BLaER1 treated with 17β-estradiol and CSF1 and Interleukin-3, amounts not matched to agents 10 nM and 100 nM (cell line): ENCODE measurements at regions not wholly inside any gene's neighbourhood (a gene's known extent, or its start where the extent isn't known, plus 50 kb on each side); places are given as distances from the start of the nearest gene placed in this dataset.

Source experiments
- H3K27ac ChIP-seq, 11 experiments: shearing (Covaris generic); formaldehyde crosslinking; 2 replicates each; pipeline ENCODE4 v1.8.1; 2022
- H3K27me3 ChIP-seq, 11 experiments: shearing (Covaris generic); formaldehyde crosslinking; 2 replicates each; pipeline ENCODE4 v1.8.1; 2022
- H3K36me3 ChIP-seq, 11 experiments: shearing (Covaris generic); formaldehyde crosslinking; 2 replicates each; pipeline ENCODE4 v1.8.1; 2022
- H3K4me1 ChIP-seq, 10 experiments: shearing (Covaris generic); formaldehyde crosslinking; 2 replicates each; pipeline ENCODE4 v1.8.1; 2022
- H3K4me2 ChIP-seq, 11 experiments: shearing (Covaris generic); formaldehyde crosslinking; 2 replicates each; pipeline ENCODE4 v1.8.1; 2022
- H3K4me3 ChIP-seq, 10 experiments: shearing (Covaris generic); formaldehyde crosslinking; 2 replicates each; pipeline ENCODE4 v1.8.1; 2022
- H3K9ac ChIP-seq, 11 experiments: shearing (Covaris generic); formaldehyde crosslinking; 2 replicates each; pipeline ENCODE4 v1.8.1; 2022
- H3K9me3 ChIP-seq, 11 experiments: shearing (Covaris generic); formaldehyde crosslinking; replicated peaks in 1 of 11; 2 replicates each; pipeline ENCODE4 v1.8.1; 2022
- H4K20me1 ChIP-seq, 11 experiments: shearing (Covaris generic); formaldehyde crosslinking; 2 replicates each; pipeline ENCODE4 v1.8.1; 2022
- Cebpa-rat ChIP-seq, 11 experiments: shearing (Covaris generic); IDR thresholded peaks; 2 replicates each; pipeline ENCODE4 v1.8.1; 2022

DNA sequence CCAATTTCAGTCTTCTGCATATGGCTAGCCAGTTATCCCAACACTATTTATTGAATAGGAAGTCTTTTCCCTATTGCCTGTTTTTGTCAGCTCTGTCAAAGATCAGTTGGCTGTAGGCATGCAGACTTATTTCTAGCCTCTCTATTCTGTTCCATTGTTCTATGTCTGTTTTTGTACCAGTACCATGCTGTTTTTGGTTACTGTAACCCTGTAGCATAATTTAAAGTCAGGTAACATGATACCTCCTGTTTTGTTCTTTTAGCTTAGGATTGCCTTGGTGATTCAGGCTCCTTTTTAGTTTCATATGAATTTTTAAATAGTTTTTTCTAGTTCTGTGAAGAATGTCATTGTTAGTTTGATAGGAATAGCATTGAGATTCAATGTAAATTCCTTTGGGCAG lies 104.9 kb upstream of the SLCO6A1 start:
- Histone ChIP-seq H3K9ac (no peak overlapping the region), H3K4me1 (peaks cover 0 to 4% (median 0%) of the 10 kb centered on the region in 10 experiments; a peak in 2 of 20 replicates), H3K27ac (no peak overlapping the region), H3K27me3 (no peaks in the 10 kb centered on the region), H3K9me3 (no peaks in the 10 kb centered on the region), H4K20me1 (no peaks in the 10 kb centered on the region), H3K4me2 (no peak overlapping the region), H3K36me3 (no peaks in the 10 kb centered on the region), H3K4me3 (no peak overlapping the region)
- no peak for TF ChIP-seq Cebpa-rat (IDR thresholded peaks at IDR 0.05)

DNA sequence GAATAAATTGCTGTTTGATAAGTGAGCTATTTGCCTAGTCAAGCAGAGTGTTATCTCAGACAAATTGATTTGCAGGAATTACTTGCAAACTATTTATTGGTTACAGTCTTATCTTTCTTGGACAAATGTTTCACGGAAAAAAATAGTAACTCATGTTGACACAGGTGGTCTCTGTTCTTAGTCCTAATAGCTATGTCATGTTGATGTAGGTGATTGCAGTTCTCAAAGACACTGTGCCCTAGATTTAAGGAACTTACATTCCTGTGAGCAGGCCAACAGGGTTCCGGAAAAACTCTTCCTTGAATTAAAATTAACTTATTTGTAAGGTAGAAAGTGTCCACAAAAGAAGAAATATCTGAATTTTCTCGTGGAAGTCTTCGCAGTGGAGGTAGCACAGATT lies 109.6 kb upstream of the SLCO6A1 start:
- Histone ChIP-seq H4K20me1 (no peaks in the 10 kb centered on the region), H3K9me3 (no peaks in the 10 kb centered on the region), H3K4me2 (no peak overlapping the region), H3K36me3 (no peaks in the 10 kb centered on the region), H3K4me3 (no peak overlapping the region), H3K4me1 (no peaks in the 10 kb centered on the region), H3K27ac (no peak overlapping the region), H3K27me3 (no peaks in the 10 kb centered on the region), H3K9ac (no peak overlapping the region)
- no peak for TF ChIP-seq Cebpa-rat (IDR thresholded peaks at IDR 0.05)

DNA sequence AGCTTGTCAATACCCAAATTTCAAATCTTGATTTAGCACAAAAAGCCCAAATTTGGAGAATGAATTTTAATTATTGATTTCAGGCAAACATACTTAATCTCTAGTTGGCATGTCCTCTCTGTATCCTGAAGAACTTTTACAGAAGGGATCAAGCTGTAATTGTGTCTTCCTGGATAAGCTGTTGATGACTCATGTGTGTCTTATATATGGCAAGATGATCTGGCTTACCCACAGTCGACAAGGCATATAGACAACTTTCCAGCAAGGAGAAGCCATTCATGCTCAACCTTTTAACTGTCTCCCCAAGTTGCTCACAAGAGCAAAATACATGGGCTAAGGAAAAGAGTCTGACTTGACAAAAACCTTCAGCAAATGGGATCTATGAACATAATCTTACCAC lies 112.5 kb upstream of the SLCO6A1 start:
- Histone ChIP-seq H3K4me1 (no peaks in the 10 kb centered on the region), H3K27ac (no peak overlapping the region), H3K9ac (no peak overlapping the region), H3K9me3 (peaks cover 0 to 5% (median 0%) of the 10 kb centered on the region in 11 experiments; a peak in 1 of 22 replicates), H3K36me3 (no peaks in the 10 kb centered on the region), H3K4me3 (no peak overlapping the region), H4K20me1 (no peaks in the 10 kb centered on the region), H3K27me3 (no peaks in the 10 kb centered on the region), H3K4me2 (no peak overlapping the region)
- no peak for TF ChIP-seq Cebpa-rat (IDR thresholded peaks at IDR 0.05)

DNA sequence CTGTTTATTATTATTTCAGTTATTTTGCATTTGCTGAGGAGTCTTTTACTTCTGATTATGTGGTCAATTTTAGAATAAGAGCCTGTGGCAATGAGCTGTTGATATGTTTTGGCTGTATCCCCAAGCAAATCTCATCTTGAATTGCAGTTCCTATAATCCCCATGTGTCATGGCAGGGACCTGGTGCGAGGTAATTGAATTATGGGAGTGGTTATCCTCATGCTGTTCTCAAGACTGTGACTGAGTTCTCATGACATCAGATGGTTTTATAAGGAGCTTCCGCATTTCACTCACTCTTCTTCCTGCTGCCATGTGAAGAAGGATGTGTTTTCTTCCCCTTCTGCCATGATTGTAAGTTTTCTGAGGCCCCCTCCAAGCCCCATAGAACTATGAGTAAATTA lies 114.9 kb upstream of the SLCO6A1 start:
- Histone ChIP-seq H3K4me1 (no peaks in the 10 kb centered on the region), H3K27ac (no peak overlapping the region), H3K36me3 (no peaks in the 10 kb centered on the region), H3K27me3 (no peaks in the 10 kb centered on the region), H3K9me3 (peaks cover 0 to 5% (median 0%) of the 10 kb centered on the region in 11 experiments; a peak in 1 of 22 replicates), H4K20me1 (no peaks in the 10 kb centered on the region), H3K4me2 (no peak overlapping the region), H3K4me3 (no peak overlapping the region), H3K9ac (no peak overlapping the region)
- TF ChIP-seq Cebpa-rat (IDR thresholded peaks at IDR 0.05), result no peak

DNA sequence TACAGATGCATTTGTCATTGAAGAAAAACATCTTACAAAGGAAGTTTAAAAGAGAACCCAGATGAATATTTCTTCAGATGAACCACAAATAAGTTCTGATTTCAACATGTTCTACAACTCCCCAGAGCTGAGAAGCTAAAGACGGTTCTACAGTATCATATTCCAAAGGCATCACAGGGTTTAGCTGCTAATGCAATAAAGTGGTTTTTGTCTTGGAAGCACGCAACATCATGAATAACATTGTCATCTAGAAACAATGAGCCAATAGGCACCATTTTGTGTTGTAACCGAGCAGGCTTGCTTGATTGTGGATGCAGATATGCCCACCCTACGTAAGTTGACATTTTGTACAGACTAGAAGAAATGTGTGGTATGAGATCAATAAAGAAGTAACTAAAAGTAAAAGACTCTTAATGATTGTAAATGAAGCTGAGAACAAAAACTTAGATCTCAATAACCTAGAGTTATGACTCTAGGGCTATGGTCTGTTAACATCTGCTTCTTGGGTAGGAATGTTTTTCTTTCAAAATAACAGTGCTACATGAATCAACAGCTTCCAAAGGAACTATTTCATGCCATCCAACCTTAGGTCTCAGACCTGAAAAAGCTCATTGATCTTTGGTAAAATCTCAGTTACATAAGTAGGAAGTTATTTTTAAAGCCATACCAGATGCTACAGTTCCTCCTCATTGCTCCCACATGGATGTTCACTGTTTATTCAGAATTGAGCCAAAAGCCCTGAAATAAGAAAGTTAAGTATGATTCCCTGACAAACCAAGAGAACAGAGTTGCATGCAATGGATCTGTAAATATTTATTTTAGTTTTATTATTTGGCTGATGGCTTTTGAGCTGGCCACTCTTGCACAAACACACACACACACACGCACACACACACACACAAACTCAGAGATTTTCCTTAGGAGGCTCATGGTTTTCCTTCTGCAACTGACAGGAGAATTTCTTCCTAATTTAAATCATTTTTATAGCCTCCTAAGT lies 118.7 kb upstream of the SLCO6A1 start:
- no peaks in the 10 kb centered on the region for H4K20me1 ChIP-seq
- H3K4me3 ChIP-seq, result no peak overlapping the region
- no peak overlapping the region for H3K9ac ChIP-seq
- H3K4me2 ChIP-seq, result no peak overlapping the region
- TF ChIP-seq Cebpa-rat (IDR thresholded peaks at IDR 0.05), result no peak
- H3K9me3 ChIP-seq, result peaks cover 5 to 23% (median 13%) of the 10 kb centered on the region in 11 experiments; a peak in 17 of 22 replicates
- H3K36me3 ChIP-seq, result no peaks in the 10 kb centered on the region
- H3K4me1 ChIP-seq, result peaks cover 0 to 8% (median 3%) of the 10 kb centered on the region in 10 experiments; a peak in 15 of 20 replicates
- 0 out of 22 replicates have a peak overlapping the region, but pooled peaks of 1 of the 11 experiments have one; percentile 14 for H3K27ac ChIP-seq
- H3K27me3 ChIP-seq, result no peaks in the 10 kb centered on the region

DNA sequence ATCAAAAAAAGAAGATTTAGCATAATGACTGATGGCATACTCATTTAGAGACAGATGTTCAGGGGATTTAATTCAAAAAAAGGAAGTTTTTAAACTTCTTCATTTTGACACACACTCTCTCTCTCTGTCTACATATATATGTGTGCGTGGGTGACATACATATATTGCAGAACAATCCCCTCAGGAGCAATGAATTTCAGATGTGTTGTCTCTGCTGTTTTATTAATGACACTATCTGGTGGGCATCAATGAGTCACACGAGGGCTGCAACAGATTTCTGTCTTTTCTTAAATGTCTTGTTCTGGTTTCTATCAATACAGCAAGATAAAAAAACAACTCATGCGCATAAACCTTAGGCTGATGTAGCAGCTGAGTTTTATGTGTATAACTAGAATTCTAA lies 123.5 kb upstream of the SLCO6A1 start:
- H3K4me2 ChIP-seq, result peak overlapping the region in 8 of 11 experiments; percentile 15 to 57 (median 31); a peak in 9 of 22 replicates
- H3K36me3 ChIP-seq, result no peaks in the 10 kb centered on the region
- H3K9me3 ChIP-seq, result peaks cover 5 to 18% (median 13%) of the 10 kb centered on the region in 11 experiments; a peak in 17 of 22 replicates
- no peaks in the 10 kb centered on the region for H4K20me1 ChIP-seq
- no peaks in the 10 kb centered on the region for H3K27me3 ChIP-seq
- TF ChIP-seq Cebpa-rat (IDR thresholded peaks at IDR 0.05), result no peak
- H3K27ac ChIP-seq, result peak overlapping the region in 8 of 11 experiments; percentile 19 to 56 (median 34); a peak in 9 of 22 replicates
- peak overlapping the region in 1 of 11 experiments; percentile 20; a peak in 1 of 22 replicates for H3K9ac ChIP-seq
- H3K4me3 ChIP-seq, result no peak overlapping the region
- peaks cover 0 to 26% (median 11%) of the 10 kb centered on the region in 10 experiments; a peak in 17 of 20 replicates for H3K4me1 ChIP-seq

DNA sequence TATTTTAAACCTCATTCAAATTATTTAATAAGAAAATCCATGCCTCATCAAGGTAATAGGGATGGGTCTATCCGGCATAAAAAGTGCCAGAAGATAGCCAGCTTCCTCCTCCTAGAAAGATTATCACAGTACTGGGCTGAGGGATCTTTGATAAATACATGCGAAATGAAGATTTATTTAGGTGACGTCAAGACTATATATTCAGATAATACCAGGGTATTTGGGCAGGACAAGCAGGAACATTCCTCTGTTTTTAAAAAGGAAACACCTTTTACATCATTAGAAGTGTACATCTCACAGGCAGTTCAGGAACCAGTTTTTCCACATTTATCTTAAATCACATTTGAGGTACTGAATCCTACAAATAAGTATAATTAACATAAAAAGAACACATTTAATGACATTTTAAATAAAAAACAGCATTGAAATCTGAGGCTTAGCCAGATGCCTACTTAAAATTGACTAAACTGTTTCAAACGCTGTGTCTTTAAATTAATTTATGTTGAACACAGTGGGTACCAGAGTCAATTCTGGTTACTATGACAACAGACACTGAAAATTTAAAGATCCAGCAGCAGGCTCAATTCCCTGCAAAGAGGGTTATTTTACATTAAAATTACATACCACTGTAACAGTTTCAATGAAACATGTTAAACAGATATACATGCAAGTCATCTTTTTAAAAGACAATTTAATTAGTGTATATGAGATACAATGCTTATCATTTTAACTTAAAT lies 124.7 kb upstream of the SLCO6A1 start:
- H3K9ac ChIP-seq, result no peak overlapping the region
- peaks cover 5 to 18% (median 13%) of the 10 kb centered on the region in 11 experiments; a peak in 17 of 22 replicates for H3K9me3 ChIP-seq
- peak overlapping the region in 2 of 11 experiments; percentile 5 to 56; a peak in 1 of 22 replicates for H3K27ac ChIP-seq
- H3K4me3 ChIP-seq, result no peak overlapping the region
- no peaks in the 10 kb centered on the region for H3K27me3 ChIP-seq
- no peaks in the 10 kb centered on the region for H3K36me3 ChIP-seq
- no peaks in the 10 kb centered on the region for H4K20me1 ChIP-seq
- peak overlapping the region in 1 of 11 experiments; percentile 57; a peak in 4 of 22 replicates for H3K4me2 ChIP-seq
- TF ChIP-seq Cebpa-rat (IDR thresholded peaks at IDR 0.05), result no peak
- peaks cover 9 to 39% (median 24%) of the 10 kb centered on the region in 10 experiments for H3K4me1 ChIP-seq

DNA sequence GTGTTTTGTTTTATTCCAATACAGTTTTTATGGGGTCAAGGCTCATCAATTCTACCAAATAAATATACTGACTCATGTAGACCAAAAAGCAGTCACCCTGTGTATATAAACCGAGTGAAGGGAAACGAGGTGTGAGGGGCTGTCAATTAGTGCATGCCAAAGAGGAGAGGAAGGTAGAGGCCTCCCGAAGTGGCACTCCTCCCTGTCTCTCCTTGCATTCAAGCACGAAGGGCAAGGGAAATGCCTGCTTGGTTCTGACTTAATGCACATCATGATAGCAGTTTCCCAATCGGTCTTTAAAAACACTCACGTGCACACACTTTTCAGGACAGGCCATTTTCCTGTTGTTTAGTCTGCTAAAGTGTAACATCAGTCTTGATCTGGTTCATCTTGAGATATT lies 125.6 kb upstream of the SLCO6A1 start:
- H3K36me3 ChIP-seq, result no peaks in the 10 kb centered on the region
- no peak for TF ChIP-seq Cebpa-rat (IDR thresholded peaks at IDR 0.05)

DNA sequence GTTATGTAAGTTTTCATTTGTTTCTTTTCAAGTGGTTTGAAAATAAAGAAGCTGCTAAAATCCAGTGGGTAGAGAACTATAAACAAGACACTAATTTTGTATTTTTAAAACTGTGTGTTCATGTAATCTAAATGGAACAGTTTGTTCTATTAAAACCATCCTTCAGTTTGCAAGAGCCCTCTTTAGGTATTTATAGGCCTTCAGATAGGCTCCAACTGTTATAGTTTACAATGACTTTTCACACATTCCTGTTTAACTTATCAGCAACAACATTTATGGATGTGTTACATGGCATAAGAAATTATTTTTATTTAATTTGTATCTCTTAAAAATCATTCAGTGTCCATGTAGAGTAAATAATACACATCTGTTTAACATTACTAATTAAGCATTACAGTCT lies 126.7 kb upstream of the SLCO6A1 start:
- no peak overlapping the region for H3K4me3 ChIP-seq
- no peak overlapping the region for H3K4me2 ChIP-seq
- no peaks in the 10 kb centered on the region for H3K27me3 ChIP-seq
- TF ChIP-seq Cebpa-rat (IDR thresholded peaks at IDR 0.05), result no peak
- peaks cover 17 to 49% (median 34%) of the 10 kb centered on the region in 10 experiments for H3K4me1 ChIP-seq
- no peak overlapping the region for H3K9ac ChIP-seq
- no peaks in the 10 kb centered on the region for H4K20me1 ChIP-seq
- peaks cover 3 to 14% (median 10%) of the 10 kb centered on the region in 11 experiments; a peak in 17 of 22 replicates for H3K9me3 ChIP-seq
- H3K27ac ChIP-seq, result no peak overlapping the region
- H3K36me3 ChIP-seq, result no peaks in the 10 kb centered on the region

More for the DNA sequence above, 125.6 kb upstream of the SLCO6A1 start:
- Histone ChIP-seq H3K4me2 (no peak overlapping the region; a peak in 1 of 22 replicates), H3K4me3 (no peak overlapping the region), H4K20me1 (no peaks in the 10 kb centered on the region), H3K4me1 (peaks cover 17 to 48% (median 32%) of the 10 kb centered on the region in 10 experiments), H3K9me3 (peaks cover 5 to 18% (median 13%) of the 10 kb centered on the region in 11 experiments; a peak in 17 of 22 replicates), H3K9ac (no peak overlapping the region), H3K27ac (no peak overlapping the region), H3K27me3 (no peaks in the 10 kb centered on the region)
